T-helper 1 cell (primary cell): ENCODE measurements at regions not wholly inside any gene's neighbourhood (a gene's known extent, or its start where the extent isn't known, plus 50 kb on each side); places are given as distances from the start of the nearest gene placed in this dataset.

Source experiments
- DNase-seq, 5 donors: peaks; one replicate each; pipeline ENCODE4 v3.0.0-alpha.2; 2012 to 2020

GRCh38 chr13:57918086-57918485 is 286.5 kb downstream of the PCDH17 start:
- DNase-seq = no peak

- DNase-seq = no peak
Measured at GRCh38 chr13:57918913-57919312, 287.4 kb downstream of the PCDH17 start.

GRCh38 chr13:57925250-57925649 is 293.7 kb downstream of the PCDH17 start:
- no peak for DNase-seq

GRCh38 chr13:57925751-57926150 is 294.2 kb downstream of the PCDH17 start:
- no peak for DNase-seq

- DNase-seq = no peak
Measured at GRCh38 chr13:57932061-57932460, 300.5 kb downstream of the PCDH17 start.

- DNase-seq = no peak
Measured at GRCh38 chr13:57933606-57934005, 302.1 kb downstream of the PCDH17 start.

GRCh38 chr13:57935965-57936364 is 304.4 kb downstream of the PCDH17 start:
- no peak for DNase-seq

- DNase-seq = no peak
Measured at GRCh38 chr13:57946361-57946760, 314.8 kb downstream of the PCDH17 start.

GRCh38 chr13:57948884-57949283 is 317.3 kb downstream of the PCDH17 start:
- DNase-seq = no peak

GRCh38 chr13:57969951-57970350 is 338.4 kb downstream of the PCDH17 start:
- no peak for DNase-seq

GRCh38 chr13:57970404-57970803 is 338.9 kb downstream of the PCDH17 start:
- DNase-seq = no peak

GRCh38 chr13:57982782-57983181 is 351.2 kb downstream of the PCDH17 start:
- no peak for DNase-seq

- no peak for DNase-seq
Measured at GRCh38 chr13:57988276-57988675, 356.7 kb downstream of the PCDH17 start.

GRCh38 chr13:57991041-57991440 is 359.5 kb downstream of the PCDH17 start:
- DNase-seq = no peak

GRCh38 chr13:57992416-57992815 is 360.9 kb downstream of the PCDH17 start:
- no peak for DNase-seq

- no peak for DNase-seq
Measured at GRCh38 chr13:57996717-57997116, 365.2 kb downstream of the PCDH17 start.

GRCh38 chr13:58004751-58005150 is 373.2 kb downstream of the PCDH17 start:
- no peak for DNase-seq

- DNase-seq = no peak
Measured at GRCh38 chr13:58018020-58018419, 386.5 kb downstream of the PCDH17 start.

GRCh38 chr13:58018865-58019264 is 387.3 kb downstream of the PCDH17 start:
- DNase-seq = no peak

- no peak for DNase-seq
Measured at GRCh38 chr13:58024103-58024502, 392.6 kb downstream of the PCDH17 start.

GRCh38 chr13:58025821-58026220 is 394.3 kb downstream of the PCDH17 start:
- no peak for DNase-seq

- DNase-seq = no peak
Measured at GRCh38 chr13:58032676-58033460, 401.3 kb downstream of the PCDH17 start.

GRCh38 chr13:58043971-58044370 is 412.4 kb downstream of the PCDH17 start:
- no peak for DNase-seq

- no peak for DNase-seq
Measured at GRCh38 chr13:58048670-58049069, 417.1 kb downstream of the PCDH17 start.

- DNase-seq = no peak
Measured at GRCh38 chr13:58051396-58051795, 419.9 kb downstream of the PCDH17 start.
